GM12878 (cell line): ENCODE measurements at regions not wholly inside any gene's neighbourhood (a gene's known extent, or its start where the extent isn't known, plus 50 kb on each side); places are given as distances from the start of the nearest gene placed in this dataset. TPM values are rescaled to one million over a fixed set of nuclear protein-coding genes. Genes with fewer than 3 reads are reported as not detected.

Experiments used
- small RNA-seq: library from RNA; depleted of rRNA; stranded (forward); fragments of <200 nt; gene quantifications from one replicate; pipeline ENCODE3, GENCODE V24; 2014

Small RNA genes lying in the stretch of these regions (small RNA-seq; reads per million reads assigned to genes)
- not detected for gene RF00019
- gene RF00402: not detected
- gene RNA5SP461: not detected
- not detected for gene RNU6-655P
